Kidney epithelial cell (primary cell): ENCODE measurements at regions not wholly inside any gene's neighbourhood (a gene's known extent, or its start where the extent isn't known, plus 50 kb on each side); places are given as distances from the start of the nearest gene placed in this dataset.

ENCODE experiments used
- DNase-seq: peaks from one replicate; pipeline ENCODE4 v3.0.0-alpha.2; 2010; ENCODE audit warnings: low read depth
- H3K27me3 ChIP-seq: 2 replicates; pipeline ENCODE4 v1.6.0; 2011; ENCODE audit warnings: low read length; ENCODE audit not compliant: control insufficient read depth, insufficient read depth
- H3K36me3 ChIP-seq: 2 replicates; pipeline ENCODE4 v1.5.1; 2011; ENCODE audit warnings: low read length; ENCODE audit not compliant: control insufficient read depth, insufficient read depth
- H3K4me3 ChIP-seq: 2 replicates; pipeline ENCODE4 v1.5.1; 2011; ENCODE audit warnings: low read depth, mild to moderate bottlenecking, control low read depth, low read length
- TF ChIP-seq, protein P1 (sequence below): IDR thresholded peaks from 2 replicates; pipeline ENCODE4 v1.5.1; 2011; ENCODE audit warnings: mild to moderate bottlenecking, moderate library complexity, low read length, control low read depth, inconsistent platforms; ENCODE audit not compliant: insufficient read depth, poor library complexity, severe bottlenecking

- TF ChIP-seq, protein P1, sequence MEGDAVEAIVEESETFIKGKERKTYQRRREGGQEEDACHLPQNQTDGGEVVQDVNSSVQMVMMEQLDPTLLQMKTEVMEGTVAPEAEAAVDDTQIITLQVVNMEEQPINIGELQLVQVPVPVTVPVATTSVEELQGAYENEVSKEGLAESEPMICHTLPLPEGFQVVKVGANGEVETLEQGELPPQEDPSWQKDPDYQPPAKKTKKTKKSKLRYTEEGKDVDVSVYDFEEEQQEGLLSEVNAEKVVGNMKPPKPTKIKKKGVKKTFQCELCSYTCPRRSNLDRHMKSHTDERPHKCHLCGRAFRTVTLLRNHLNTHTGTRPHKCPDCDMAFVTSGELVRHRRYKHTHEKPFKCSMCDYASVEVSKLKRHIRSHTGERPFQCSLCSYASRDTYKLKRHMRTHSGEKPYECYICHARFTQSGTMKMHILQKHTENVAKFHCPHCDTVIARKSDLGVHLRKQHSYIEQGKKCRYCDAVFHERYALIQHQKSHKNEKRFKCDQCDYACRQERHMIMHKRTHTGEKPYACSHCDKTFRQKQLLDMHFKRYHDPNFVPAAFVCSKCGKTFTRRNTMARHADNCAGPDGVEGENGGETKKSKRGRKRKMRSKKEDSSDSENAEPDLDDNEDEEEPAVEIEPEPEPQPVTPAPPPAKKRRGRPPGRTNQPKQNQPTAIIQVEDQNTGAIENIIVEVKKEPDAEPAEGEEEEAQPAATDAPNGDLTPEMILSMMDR = no peak
- Histone ChIP-seq H3K27me3 (no peaks in the 10 kb centered on the region), H3K4me3 (no peak overlapping the region), H3K36me3 (no peaks in the 10 kb centered on the region)
- DNase-seq = no peak
Observed at GRCh38 chrX:25527596-25527995, 511.8 kb upstream of the ARX start.

- no peak for DNase-seq
- no peak overlapping the region for H3K4me3 ChIP-seq
- H3K36me3 ChIP-seq = no peaks in the 10 kb centered on the region
- TF ChIP-seq, protein P1 = no peak
- H3K27me3 ChIP-seq = no peaks in the 10 kb centered on the region
Observed at GRCh38 chrX:25531096-25531495, 515.3 kb upstream of the ARX start.

DNA sequence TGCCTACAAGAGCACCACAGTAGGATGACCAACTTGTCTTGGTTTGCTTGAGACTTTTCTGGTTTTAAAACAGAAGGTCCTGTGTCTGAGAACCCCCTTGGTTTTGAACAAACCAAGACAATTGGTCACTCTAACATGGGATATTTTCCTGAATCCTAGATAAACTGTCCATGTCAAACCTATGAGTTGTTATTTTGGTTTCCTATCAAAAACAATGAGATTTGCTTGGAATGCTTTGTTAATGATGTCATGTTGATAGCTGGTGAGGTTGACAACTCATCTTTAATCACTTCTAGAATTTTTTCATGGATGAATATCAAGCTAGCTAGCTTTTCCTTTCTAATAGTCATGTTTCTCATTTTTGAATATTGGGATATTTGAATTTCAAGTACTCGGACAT lies 518.3 kb upstream of the ARX start:
- DNase-seq = no peak
- Histone ChIP-seq H3K27me3 (no peaks in the 10 kb centered on the region), H3K4me3 (no peak overlapping the region), H3K36me3 (no peaks in the 10 kb centered on the region)
- TF ChIP-seq, protein P1 = no peak

- no peaks in the 10 kb centered on the region for H3K36me3 ChIP-seq
- H3K27me3 ChIP-seq = no peaks in the 10 kb centered on the region
- TF ChIP-seq, protein P1 = no peak
- H3K4me3 ChIP-seq = no peak overlapping the region
- no peak for DNase-seq
Observed at GRCh38 chrX:25536307-25536970, 520.7 kb upstream of the ARX start.

DNA sequence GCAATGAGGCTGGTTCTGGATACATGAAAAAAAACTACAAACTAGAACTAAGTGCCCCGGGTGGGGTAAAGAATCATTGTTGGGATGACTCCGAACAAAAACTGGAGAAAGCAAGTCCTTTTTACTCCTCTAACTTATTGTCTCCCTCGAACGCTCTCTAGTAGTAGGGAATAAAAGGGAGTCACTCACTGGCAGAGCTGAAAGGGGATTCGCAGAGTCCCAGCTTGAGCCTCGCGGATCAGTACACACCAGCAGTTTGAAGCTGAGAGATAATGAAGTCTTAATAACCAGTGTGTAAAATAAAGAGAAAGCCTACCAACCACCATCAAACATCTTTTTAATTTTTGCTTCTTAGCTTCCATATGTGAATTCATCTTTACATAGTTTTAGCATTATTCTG lies 521.9 kb upstream of the ARX start:
- no peak for DNase-seq
- H3K27me3 ChIP-seq = no peaks in the 10 kb centered on the region
- no peak overlapping the region for H3K4me3 ChIP-seq
- no peaks in the 10 kb centered on the region for H3K36me3 ChIP-seq
- TF ChIP-seq, protein P1 = no peak

GRCh38 chrX:25544641-25545040 lies 528.9 kb upstream of the ARX start:
- DNase-seq = no peak
- TF ChIP-seq, protein P1 = no peak
- Histone ChIP-seq H3K36me3 (no peaks in the 10 kb centered on the region), H3K27me3 (no peaks in the 10 kb centered on the region), H3K4me3 (no peak overlapping the region)
